Muscle of arm (tissue), 1 donor: ENCODE measurements at regions not wholly inside any gene's neighbourhood (a gene's known extent, or its start where the extent isn't known, plus 50 kb on each side); places are given as distances from the start of the nearest gene placed in this dataset.
"Not testable (repeated sequence)": the region's sequence is repeated elsewhere in the genome, so short reads cannot be mapped to it uniquely, and the experiment has no call there.

ENCODE experiments used
- DNase-seq: peaks from one replicate; pipeline ENCODE4 v3.0.0-alpha.2; 2013

- no peak for DNase-seq
Observed at GRCh38 chr4:38279650-38280322, 319.6 kb downstream of the PTTG2 start.

GRCh38 chr4:38280323-38280706 is 320.1 kb downstream of the PTTG2 start:
- DNase-seq, result no peak

- peak; percentile 45 for DNase-seq
Observed at GRCh38 chr4:38281371-38282071, 321.3 kb downstream of the PTTG2 start.

DNA sequence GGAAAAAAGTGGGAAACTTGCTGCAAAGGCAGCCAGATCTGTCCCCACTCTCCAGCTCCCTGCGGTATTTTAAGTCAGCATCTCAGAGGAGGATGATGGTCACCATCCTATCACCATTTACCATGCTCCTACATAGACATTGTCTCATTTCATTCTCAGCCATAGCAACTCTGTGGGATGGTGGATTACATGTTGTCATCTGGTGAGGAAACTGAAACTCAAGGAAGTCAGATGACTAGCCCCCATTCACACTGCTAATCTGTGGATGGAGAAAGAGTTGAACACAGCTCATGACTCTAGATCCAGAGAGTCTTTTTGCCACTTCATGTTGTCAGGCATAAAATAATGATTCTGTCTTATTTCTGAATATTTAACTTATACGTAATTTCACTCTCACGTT is 323.5 kb downstream of the PTTG2 start:
- DNase-seq, result no peak

- no peak for DNase-seq
Observed at GRCh38 chr4:38284294-38285030, 324.3 kb downstream of the PTTG2 start.

DNA sequence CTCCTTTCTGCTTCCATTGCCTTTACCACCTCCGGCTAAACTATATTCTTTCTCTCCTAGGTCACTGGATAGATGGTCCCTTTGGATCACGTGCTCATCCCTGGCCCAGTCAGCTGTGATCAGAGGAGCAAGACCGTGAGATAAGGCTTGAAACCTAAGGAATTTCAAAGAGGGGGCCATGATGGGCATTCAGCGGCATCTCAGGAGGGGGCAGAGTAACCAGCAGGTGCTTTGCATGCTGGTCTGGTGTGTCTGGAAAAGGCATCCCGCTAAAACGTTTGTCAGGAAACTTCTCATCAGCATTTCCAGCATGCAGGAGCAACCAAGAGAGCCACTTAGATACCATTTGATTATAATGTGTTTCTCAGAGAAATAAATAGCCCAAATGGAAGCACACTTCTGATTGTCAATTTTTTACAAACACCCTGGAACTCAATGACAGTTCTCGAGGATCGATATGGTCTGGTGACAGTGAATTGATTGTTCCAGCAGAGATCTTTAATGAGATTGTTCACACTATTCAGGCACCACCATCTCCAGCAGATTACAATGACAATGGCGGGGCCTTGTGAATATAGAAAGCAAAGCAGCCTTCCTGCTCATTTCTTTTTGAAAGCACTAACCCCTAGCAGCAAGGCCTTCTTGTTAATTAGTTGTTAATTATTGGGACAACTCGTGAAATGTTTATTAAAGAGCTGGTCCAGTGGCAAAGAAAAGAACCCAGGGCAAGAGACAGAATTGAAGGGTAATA is 327.1 kb downstream of the PTTG2 start:
- DNase-seq, result no peak

- DNase-seq, result no peak
Observed at GRCh38 chr4:38289553-38289952, 329.4 kb downstream of the PTTG2 start.

GRCh38 chr4:38290366-38290765 is 330.2 kb downstream of the PTTG2 start:
- no peak for DNase-seq

GRCh38 chr4:38290914-38291313 is 330.7 kb downstream of the PTTG2 start:
- no peak for DNase-seq

DNA sequence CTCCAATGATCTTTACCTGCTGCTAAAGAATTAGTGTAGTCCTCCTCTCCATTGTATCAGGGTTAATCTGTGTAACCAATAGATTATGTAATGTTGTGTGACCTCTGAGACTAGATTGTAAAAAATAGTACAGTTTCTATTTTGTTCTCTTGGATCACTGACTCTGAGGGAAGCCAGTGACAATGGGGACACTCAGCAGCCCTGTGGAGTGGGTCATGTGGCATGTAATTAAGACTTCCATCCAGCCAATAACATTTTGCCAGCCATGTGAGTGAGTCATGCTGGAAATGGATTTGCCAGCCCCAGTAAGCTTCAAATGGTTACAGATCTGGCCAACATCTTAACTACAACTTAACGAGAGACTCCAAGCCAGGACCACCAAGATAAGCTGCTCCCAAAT is 332.3 kb downstream of the PTTG2 start:
- no peak for DNase-seq

DNA sequence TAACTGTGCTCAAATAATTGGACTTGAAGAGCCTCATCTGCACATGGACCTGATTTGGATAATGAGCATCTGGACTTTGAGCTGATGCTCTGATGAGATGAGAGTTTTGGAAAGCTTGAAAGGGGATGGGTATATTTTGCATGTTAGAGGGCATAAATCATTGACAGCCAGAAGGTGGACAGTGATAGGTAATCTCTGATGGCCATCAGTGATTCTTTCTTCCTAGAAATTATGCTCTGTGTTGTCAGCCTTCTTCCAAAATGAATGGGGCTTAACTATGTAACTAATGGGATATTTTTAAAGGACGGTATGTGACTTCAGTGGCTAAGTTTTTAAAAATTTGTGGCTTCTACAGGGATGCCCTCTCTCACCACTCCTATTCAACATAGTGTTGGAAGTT is 334.0 kb downstream of the PTTG2 start:
- no peak for DNase-seq

- DNase-seq, result no peak
Observed at GRCh38 chr4:38297061-38297460, 336.9 kb downstream of the PTTG2 start.

DNA sequence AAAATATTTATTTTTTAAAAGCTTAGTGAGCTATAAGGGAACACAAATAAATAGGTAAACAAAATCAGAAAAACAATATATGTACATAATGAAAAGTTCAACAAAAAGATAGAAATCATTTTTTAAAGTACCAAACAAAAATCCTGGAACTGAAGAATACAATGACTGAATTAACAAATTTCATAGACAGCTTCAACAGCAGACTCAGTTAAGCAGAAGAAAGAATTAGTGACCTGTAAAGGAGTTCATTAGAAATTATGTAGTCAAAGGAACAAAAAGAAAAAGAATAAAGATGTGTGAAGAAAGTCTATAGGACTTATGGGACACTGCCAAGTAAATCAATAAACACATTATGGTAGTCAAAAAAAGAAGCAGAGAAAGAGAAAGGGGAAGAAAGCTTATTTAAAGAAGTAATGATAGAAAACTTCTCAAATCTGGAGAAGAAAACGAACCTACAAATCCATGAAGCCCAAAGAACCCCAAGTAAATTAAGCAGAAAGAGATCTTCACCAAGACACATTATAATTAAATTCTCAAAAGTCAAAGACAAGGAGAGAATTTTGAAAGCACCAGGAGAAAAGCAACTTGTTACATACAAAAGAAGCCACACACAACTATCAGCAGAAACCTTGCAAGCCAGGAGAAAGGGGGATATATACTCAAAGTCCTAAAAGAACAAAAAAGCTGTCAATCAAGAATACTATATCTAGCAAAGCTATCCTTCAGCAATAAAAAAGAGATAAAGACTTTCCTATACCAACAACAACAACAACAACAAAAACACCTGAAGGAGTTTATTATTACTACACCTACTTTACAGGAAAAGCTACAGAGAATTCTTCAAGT is 338.9 kb downstream of the PTTG2 start:
- no peak for DNase-seq

- DNase-seq, result no peak
Observed at GRCh38 chr4:38302910-38303309, 342.7 kb downstream of the PTTG2 start.

DNA sequence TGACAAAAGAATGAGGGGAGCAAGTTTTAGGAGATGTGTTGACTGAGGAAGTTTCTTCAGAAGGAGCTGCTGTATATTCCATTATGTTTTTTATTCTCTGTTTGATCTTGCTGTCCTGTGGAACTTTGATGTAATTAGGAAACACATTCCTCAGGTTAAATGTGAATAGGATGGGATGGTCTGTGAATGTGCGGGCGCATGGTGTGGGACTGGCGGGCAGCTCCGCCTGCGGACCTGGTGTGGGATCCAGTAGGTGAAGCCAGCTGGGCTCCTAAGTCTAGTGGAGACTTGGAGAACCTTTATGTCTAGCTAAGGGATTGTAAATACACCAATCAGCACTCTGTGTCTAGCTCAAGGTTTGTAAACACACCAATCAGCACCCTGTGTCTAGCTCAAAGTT is 344.3 kb downstream of the PTTG2 start:
- DNase-seq, result not testable (repeated sequence)

- DNase-seq, result no peak
Observed at GRCh38 chr4:38306482-38307071, 346.4 kb downstream of the PTTG2 start.

GRCh38 chr4:38308728-38309311 is 348.6 kb downstream of the PTTG2 start:
- DNase-seq, result no peak

DNA sequence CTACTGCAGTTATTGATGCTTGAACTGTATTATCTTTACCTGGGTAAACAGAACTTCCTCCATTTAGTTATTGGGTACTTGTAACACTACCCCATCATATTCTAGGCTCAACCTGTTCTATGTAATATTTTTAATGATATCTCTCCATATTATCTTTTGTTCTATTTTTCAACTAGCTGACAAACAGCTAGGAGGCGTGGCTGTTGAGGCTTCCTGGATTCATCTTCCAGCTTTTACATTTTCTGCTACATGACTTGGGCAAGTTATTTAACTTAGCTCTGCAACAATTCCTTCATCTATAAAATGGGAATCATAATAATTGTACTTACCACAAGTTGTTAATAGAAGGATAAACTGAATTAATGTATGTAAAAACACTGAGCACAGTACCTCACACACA is 349.3 kb downstream of the PTTG2 start:
- DNase-seq, result no peak

GRCh38 chr4:38310446-38311043 is 350.3 kb downstream of the PTTG2 start:
- DNase-seq, result no peak

DNA sequence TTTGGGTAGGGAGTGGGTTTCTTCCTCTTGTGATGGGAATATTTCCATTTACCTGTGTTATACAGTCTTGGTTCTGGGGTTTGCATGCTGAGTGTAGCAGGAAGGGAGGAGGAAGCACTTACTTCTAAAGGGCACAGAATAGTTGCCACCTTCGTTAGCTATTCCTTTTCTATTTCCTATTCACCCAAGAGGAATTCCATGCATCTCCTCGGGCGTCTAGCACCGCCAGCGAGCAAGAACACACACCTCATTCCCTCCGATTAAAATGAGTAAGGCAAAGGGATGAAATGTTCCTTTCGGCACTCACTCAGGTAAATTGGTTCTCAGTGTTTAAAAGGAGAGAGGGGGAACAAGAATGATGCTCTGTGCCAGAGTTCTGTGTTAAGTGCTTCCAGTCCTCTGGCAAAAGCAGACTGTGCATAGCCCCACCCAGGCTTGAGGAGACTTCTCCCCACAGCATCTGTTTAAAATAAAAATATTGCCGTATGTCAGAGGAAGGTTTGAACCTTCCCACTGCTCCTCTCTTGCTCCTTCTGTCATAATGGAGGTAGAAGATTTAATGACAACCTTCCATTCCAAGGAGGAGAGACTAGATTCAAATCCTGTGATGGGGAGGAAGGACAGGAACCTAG is 351.4 kb downstream of the PTTG2 start:
- DNase-seq, result no peak
